K562 (cell line): ENCODE measurements at regions not wholly inside any gene's neighbourhood (a gene's known extent, or its start where the extent isn't known, plus 50 kb on each side); places are given as distances from the start of the nearest gene placed in this dataset.

Experiments used
- ATAC-seq: fragments of 200-7000 bp; cut with Tn5 transposase; 3 replicates; pipeline ENCODE4 v1.9.1; 2020; ENCODE audit warnings: moderate library complexity
- BruUV-seq: library from RNA; stranded (reverse); fragments of 400-500 nt; replicated peaks from 2 replicates; lab custom pipeline; 2021; lab: Mats Ljungman, UMichigan
- CTCF ChIA-PET: fragments of 300-600 bp; formaldehyde crosslinking; extraction: SDS; loops from one replicate; lab custom pipeline; 2021; ENCODE audit warnings: low intra/inter-chr PET ratio; lab: Yijun Ruan, JAX
- POLR2A ChIA-PET: fragments of 300-600, 350-650 bp; sonication (Branson Sonifier 250); formaldehyde crosslinking; extraction: SDS; loops from one replicate; lab custom pipeline; 2021; ENCODE audit warnings: antibody characterized with exemption, inconsistent platforms; lab: Yijun Ruan, JAX
- DNase-seq, 4 experiments: peaks; one replicate each; pipeline versions ENCODE4 v3.0.0 to v3.0.0-alpha.2; 2011 to 2018; ENCODE audit warnings: low spot score in 3 of 4, mixed read lengths in 3 of 4; ENCODE audit errors: extremely low read depth in 1 of 4
- FAIRE-seq: peaks from 2 replicates; lab custom pipeline; 2011; peaks lifted over from hg19 to GRCh38; lab: Jason Lieb, UNC
- H2AFZ ChIP-seq: 2 replicates; pipeline ENCODE4 v1.6.0; 2011; ENCODE audit warnings: low read depth, low read length, control low read depth, inconsistent platforms
- H3K27ac ChIP-seq: fragments of 200-600 bp; 3 replicates; pipeline ENCODE4 v1.8.0; 2011; ENCODE audit warnings: low read depth, mild to moderate bottlenecking, control low read depth, inconsistent platforms, low read length, moderate library complexity, mixed read lengths; ENCODE audit errors: extremely low read depth
- H3K27me3 ChIP-seq, 2 experiments: fragments of 300-600 bp in 1 of 2; 2 replicates in 1 of 2; 3 replicates in 1 of 2; pipeline versions ENCODE4 v1.6.0 to v1.8.0; 2011; ENCODE audit warnings: inconsistent platforms in 2 of 2, low read length in 2 of 2, mild to moderate bottlenecking in 1 of 2, mixed read lengths in 1 of 2, moderate library complexity in 1 of 2; ENCODE audit not compliant: control insufficient read depth in 2 of 2, insufficient read depth in 2 of 2
- H3K36me3 ChIP-seq: fragments of 300-600 bp; 3 replicates; pipeline ENCODE4 v1.8.0; 2011; ENCODE audit warnings: mild to moderate bottlenecking, low read length, inconsistent platforms; ENCODE audit not compliant: control insufficient read depth, insufficient read depth
- H3K4me1 ChIP-seq, 2 experiments: fragments of 200-600 bp in 1 of 2; replicated peaks in 1 of 2; 2 replicates in 1 of 2; 3 replicates in 1 of 2; pipeline versions ENCODE4 v1.5.1 to v1.8.0; 2011; ENCODE audit warnings: inconsistent platforms in 2 of 2, low read length in 2 of 2, mild to moderate bottlenecking in 1 of 2, mixed read lengths in 1 of 2, moderate library complexity in 1 of 2; ENCODE audit not compliant: control insufficient read depth in 2 of 2, insufficient read depth in 2 of 2
- H3K4me2 ChIP-seq: 2 replicates; pipeline ENCODE4 v1.6.1; 2011; ENCODE audit warnings: low read length, control low read depth, inconsistent platforms, mixed read lengths; ENCODE audit not compliant: insufficient read depth
- H3K4me3 ChIP-seq: fragments of 200-600 bp; sonication (generic), shearing (Covaris generic); 2 replicates; pipeline ENCODE4 v1.5.1; 2016; ENCODE audit warnings: control low read depth, inconsistent platforms
- H3K79me2 ChIP-seq: fragments of 200-600 bp; 3 replicates; pipeline ENCODE4 v1.8.0; 2011; ENCODE audit warnings: low read length, inconsistent platforms; ENCODE audit not compliant: control insufficient read depth, insufficient read depth
- H3K9ac ChIP-seq, 2 experiments: 2 replicates each; pipeline versions ENCODE4 v1.6.0 to v1.6.1; 2011; ENCODE audit warnings: low read depth in 2 of 2, low read length in 2 of 2, control low read depth in 1 of 2, inconsistent platforms in 1 of 2, mild to moderate bottlenecking in 1 of 2, mixed read lengths in 1 of 2; ENCODE audit not compliant: insufficient read depth in 1 of 2
- H3K9me1 ChIP-seq: one replicate; pipeline ENCODE4 v1.6.0; 2011; ENCODE audit warnings: inconsistent platforms, mild to moderate bottlenecking, low read length, moderate library complexity; ENCODE audit not compliant: control insufficient read depth, insufficient read depth
- H3K9me3 ChIP-seq: replicated peaks from 2 replicates; pipeline ENCODE4 v1.5.1; 2011; ENCODE audit warnings: low read depth, low read length, inconsistent platforms; ENCODE audit not compliant: control insufficient read depth, insufficient read depth
- H4K20me1 ChIP-seq: replicated peaks from 2 replicates; pipeline ENCODE4 v1.6.1; 2011; ENCODE audit warnings: low read length, inconsistent platforms, mixed read lengths; ENCODE audit not compliant: control insufficient read depth, insufficient read depth
- ARNT ChIP-seq, 2 experiments: fragments of 450-650 bp; IDR thresholded peaks; 2 replicates each; pipeline ENCODE4 v1.6.1; 2016; ENCODE audit warnings: mild to moderate bottlenecking in 1 of 2
- KDM5B ChIP-seq: fragments of 200-600 bp; sonication (generic); IDR thresholded peaks from 2 replicates; pipeline ENCODE4 v1.6.1; 2012; ENCODE audit warnings: low read depth, mild to moderate bottlenecking, moderate library complexity, low read length, control low read depth, inconsistent platforms; ENCODE audit not compliant: insufficient replicate concordance
- MCM5 ChIP-seq: fragments of 450-650 bp; IDR thresholded peaks from 2 replicates; pipeline ENCODE4 v1.6.1; 2016; ENCODE audit warnings: low read depth
- SPI1 ChIP-seq: IDR thresholded peaks from 2 replicates; pipeline ENCODE4 v1.6.1; 2011; ENCODE audit warnings: low read depth, low read length, control low read depth, borderline replicate concordance
- WGBS: fragments of 100-300 bp; shearing (Covaris generic); methylation state at CpG from one replicate; pipeline ENCODE4 v1.1.6; 2016; ENCODE audit warnings: low coverage, mixed read lengths; ENCODE audit not compliant: insufficient coverage; ENCODE audit errors: missing lambda C conversion rate; 5-methylcytosine and 5-hydroxymethylcytosine counted together
- in situ Hi-C: fragments of 300-500 bp; cut with MboI; formaldehyde crosslinking; loops from 4 replicates; pipeline ENCODE4 v1.15.0; 2018; ENCODE audit warnings: inconsistent platforms, mixed read lengths
- intact Hi-C: fragments of 100-400 bp; cut with micrococcal nuclease; formaldehyde crosslinking; loops from 2 replicates; pipeline ENCODE4 v1.14.2; 2022
- TF ChIP-seq, protein P1 (sequence below), 2 experiments: fragments of 450-650 bp in 1 of 2; sonication (generic) in 1 of 2; formaldehyde crosslinking; conservative IDR thresholded peaks; 2 replicates each; pipeline versions ENCODE4 v1.4.0 to v1.8.1; 2020 to 2022; ENCODE audit warnings: mild to moderate bottlenecking in 1 of 2, missing genetic modification reagents in 1 of 2

DNA sequence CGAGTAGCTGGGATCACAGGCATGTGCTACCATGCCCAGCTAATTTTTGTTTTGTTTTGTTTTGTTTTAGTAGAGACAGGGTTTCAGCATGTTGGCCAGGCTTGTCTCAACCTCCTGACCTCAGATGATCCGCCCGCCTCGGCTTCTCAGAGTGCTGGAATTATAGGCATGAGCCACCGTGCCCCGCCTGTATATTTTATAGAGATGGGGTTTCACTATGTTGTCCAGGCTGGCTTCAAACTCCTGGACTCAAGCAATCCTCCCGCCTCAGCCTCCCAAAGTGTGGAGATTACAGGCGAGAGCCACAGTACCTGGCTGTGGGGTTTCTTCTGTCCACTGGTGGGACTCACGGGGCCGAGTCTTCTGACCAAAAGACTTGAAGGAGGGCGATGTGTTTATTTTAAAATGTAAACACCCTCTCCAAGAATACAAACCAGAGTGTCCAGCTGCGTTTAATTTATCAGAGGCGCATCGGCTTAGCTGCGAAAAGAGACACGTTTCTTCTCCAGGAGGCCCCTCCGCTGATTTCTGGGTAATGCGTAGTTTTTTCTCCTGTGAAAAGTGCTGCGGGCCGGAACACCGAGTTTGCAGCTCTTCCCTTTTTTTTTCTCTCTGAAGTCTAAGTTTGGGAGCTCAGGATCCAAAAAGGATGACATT, 86.9 kb upstream of the CIBAR2 start:
- POLR2A ChIA-PET: interaction anchor here (0.6 to 2.8 kb wide), 2 partner anchors 12 to 51 kb away, joined by 3 to 14 read pairs; no protein-coding TSS in a partner anchor
- TF ChIP-seq, protein P1, sequence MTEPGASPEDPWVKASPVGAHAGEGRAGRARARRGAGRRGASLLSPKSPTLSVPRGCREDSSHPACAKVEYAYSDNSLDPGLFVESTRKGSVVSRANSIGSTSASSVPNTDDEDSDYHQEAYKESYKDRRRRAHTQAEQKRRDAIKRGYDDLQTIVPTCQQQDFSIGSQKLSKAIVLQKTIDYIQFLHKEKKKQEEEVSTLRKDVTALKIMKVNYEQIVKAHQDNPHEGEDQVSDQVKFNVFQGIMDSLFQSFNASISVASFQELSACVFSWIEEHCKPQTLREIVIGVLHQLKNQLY (CRISPR knock-in tag; conservative IDR thresholded peaks at IDR 0.05): no peak
- TF ChIP-seq MCM5 (no peak), SPI1 (0 out of 2 replicates have a peak, but pooled peaks have one; percentile 24), ARNT (IDR thresholded peaks at IDR 0.05) (no peak), KDM5B (no peak)
- no peaks in the 10 kb centered on the region for H3K9me3 ChIP-seq
- in situ Hi-C loops: no loop called here
- no peak overlapping the region for H3K27ac ChIP-seq
- peaks cover 4% of the 10 kb centered on the region for H3K9me1 ChIP-seq
- H3K27me3 ChIP-seq: no peaks in the 10 kb centered on the region
- BruUV-seq: no TSS peak
- peaks cover 18 to 49% of the 10 kb centered on the region in 2 experiments; a peak in 4 of 5 replicates for H3K4me1 ChIP-seq
- no peak for DNase-seq
- H3K4me2 ChIP-seq: peak overlapping the region; percentile 32; the same call in 1 of the 2 replicates
- CTCF ChIA-PET: no interaction called here
- no peak overlapping the region for H3K4me3 ChIP-seq
- FAIRE-seq: no peak
- H3K36me3 ChIP-seq: no peaks in the 10 kb centered on the region; the same call in 2 of the 3 replicates
- H3K79me2 ChIP-seq: peaks cover 17% of the 10 kb centered on the region; the same call in 2 of the 3 replicates
- intact Hi-C loops: no loop called here
- ATAC-seq: no peak
- peaks cover 5% of the 10 kb centered on the region; the same call in 1 of the 2 replicates for H4K20me1 ChIP-seq
- peak overlapping the region in 1 of 2 experiments; percentile 15; a peak in 2 of 4 replicates for H3K9ac ChIP-seq
- no peak overlapping the region for H2AFZ ChIP-seq
- WGBS: 82% methylated on average over 21 of the region's 21 CpGs
